WTC11 (cell line): ENCODE measurements at regions not wholly inside any gene's neighbourhood (a gene's known extent, or its start where the extent isn't known, plus 50 kb on each side); places are given as distances from the start of the nearest gene placed in this dataset.

Source experiments
- ATAC-seq: fragments of 200-7000 bp; cut with Tn5 transposase; 2 replicates; pipeline ENCODE4 v1.10.0; 2021; ENCODE audit warnings: mild to moderate bottlenecking, moderate library complexity
- CTCF ChIA-PET: fragments of 300-600 bp; sonication (Branson Sonifier 250); formaldehyde crosslinking; loops from one replicate; lab custom pipeline; 2021; ENCODE audit warnings: antibody characterized with exemption; lab: Charles Lee
- POLR2A ChIA-PET: fragments of 350-600 bp; sonication (Branson Sonifier 250); formaldehyde crosslinking; loops from one replicate; lab custom pipeline; 2021; ENCODE audit warnings: antibody characterized with exemption; lab: Charles Lee
- DNase-seq: peaks from one replicate; pipeline ENCODE4 v3.0.0; 2021; ENCODE audit warnings: low spot score
- H3K27ac Mint-ChIP-seq: 2 replicates; pipeline ENCODE4 v1.8.0; 2021; ENCODE audit warnings: mixed read lengths
- H3K27me3 Mint-ChIP-seq: 2 replicates; pipeline ENCODE4 v1.8.0; 2021; ENCODE audit warnings: low read depth, mild to moderate bottlenecking, moderate library complexity, mixed read lengths
- H3K36me3 Mint-ChIP-seq: 2 replicates; pipeline ENCODE4 v1.8.0; 2021; ENCODE audit warnings: mixed read lengths
- H3K4me1 Mint-ChIP-seq: 2 replicates; pipeline ENCODE4 v1.8.0; 2022; ENCODE audit warnings: mixed read lengths
- H3K4me3 Mint-ChIP-seq: 2 replicates; pipeline ENCODE4 v1.8.0; 2021; ENCODE audit warnings: mild to moderate bottlenecking, moderate library complexity, mixed read lengths
- H3K9me3 Mint-ChIP-seq: 2 replicates; pipeline ENCODE4 v1.8.0; 2021; ENCODE audit warnings: mixed read lengths
- CREM ChIP-seq: sonication (generic); formaldehyde crosslinking; IDR thresholded peaks from 2 replicates; pipeline ENCODE4 v1.8.1; 2022; ENCODE audit warnings: mild to moderate bottlenecking, missing genetic modification reagents, moderate library complexity
- FOXJ3 ChIP-seq: sonication (generic); formaldehyde crosslinking; IDR thresholded peaks from 2 replicates; pipeline ENCODE4 v1.9.0; 2021; ENCODE audit warnings: missing genetic modification reagents, mild to moderate bottlenecking, borderline replicate concordance
- HMGA2 ChIP-seq: fragments of 250-450 bp; sonication (Bioruptor Pico); IDR thresholded peaks from 2 replicates; pipeline ENCODE4 v1.4.0; 2021; ENCODE audit warnings: mild to moderate bottlenecking, moderate library complexity
- NFATC4 ChIP-seq: fragments of 250-450 bp; sonication (Bioruptor Pico); IDR thresholded peaks from 2 replicates; pipeline ENCODE4 v1.9.0; 2021; ENCODE audit warnings: mild to moderate bottlenecking
- NR2C2 ChIP-seq: sonication (generic); formaldehyde crosslinking; IDR thresholded peaks from 2 replicates; pipeline ENCODE4 v1.8.0; 2022; ENCODE audit warnings: mild to moderate bottlenecking, missing genetic modification reagents
- PRRX2 ChIP-seq: fragments of 250-450 bp; sonication (Bioruptor Pico); IDR thresholded peaks from 2 replicates; pipeline ENCODE4 v1.8.0; 2021; ENCODE audit warnings: mild to moderate bottlenecking
- SP1 ChIP-seq: sonication (generic); formaldehyde crosslinking; conservative IDR thresholded peaks from 2 replicates; pipeline ENCODE4 v1.8.1; 2022; ENCODE audit warnings: missing genetic modification reagents
- ZNF121 ChIP-seq: sonication (generic); formaldehyde crosslinking; IDR thresholded peaks from 2 replicates; pipeline ENCODE4 v1.8.0; 2023; ENCODE audit warnings: missing genetic modification reagents
- ZNF263 ChIP-seq: sonication (generic); formaldehyde crosslinking; IDR thresholded peaks from 2 replicates; pipeline ENCODE4 v1.8.1; 2022; ENCODE audit warnings: low read depth, mild to moderate bottlenecking, moderate library complexity, missing genetic modification reagents
- ZNF317 ChIP-seq: sonication (generic); formaldehyde crosslinking; IDR thresholded peaks from 2 replicates; pipeline ENCODE4 v1.8.1; 2023; ENCODE audit warnings: low read depth, mild to moderate bottlenecking, moderate library complexity, missing genetic modification reagents, borderline replicate concordance
- ZNF416 ChIP-seq: fragments of 250-450 bp; sonication (Bioruptor Pico); IDR thresholded peaks from 2 replicates; pipeline ENCODE4 v1.9.0; 2021; ENCODE audit warnings: mild to moderate bottlenecking, inconsistent platforms
- TF ChIP-seq, protein P1 (sequence below): sonication (generic); formaldehyde crosslinking; IDR thresholded peaks from 2 replicates; pipeline ENCODE4 v1.8.0; 2022; ENCODE audit warnings: missing genetic modification reagents
- TF ChIP-seq, protein P2 (sequence below): sonication (generic); formaldehyde crosslinking; IDR thresholded peaks from 2 replicates; pipeline ENCODE4 v1.8.0; 2023; ENCODE audit warnings: mild to moderate bottlenecking, missing genetic modification reagents
- TF ChIP-seq, protein P3 (sequence below): sonication (generic); formaldehyde crosslinking; IDR thresholded peaks from 2 replicates; pipeline ENCODE4 v1.8.1; 2022; ENCODE audit warnings: low read depth, missing genetic modification reagents, borderline replicate concordance
- TF ChIP-seq, protein P4 (sequence below): sonication (generic); formaldehyde crosslinking; IDR thresholded peaks from 2 replicates; pipeline ENCODE4 v1.8.1; 2023; ENCODE audit warnings: mild to moderate bottlenecking, missing genetic modification reagents
- TF ChIP-seq, protein P5 (sequence below): fragments of 250-450 bp; sonication (Bioruptor Pico); IDR thresholded peaks from 2 replicates; pipeline ENCODE4 v1.9.0; 2021; ENCODE audit warnings: moderate library complexity, mild to moderate bottlenecking, inconsistent platforms, borderline replicate concordance
- TF ChIP-seq, protein P6 (sequence below): sonication (generic); formaldehyde crosslinking; IDR thresholded peaks from 2 replicates; pipeline ENCODE4 v1.8.1; 2023; ENCODE audit warnings: mild to moderate bottlenecking, missing genetic modification reagents, borderline replicate concordance
- TF ChIP-seq, protein P7 (sequence below): sonication (generic); formaldehyde crosslinking; IDR thresholded peaks from 2 replicates; pipeline ENCODE4 v1.8.1; 2022; ENCODE audit warnings: mild to moderate bottlenecking, moderate library complexity, missing genetic modification reagents
- TF ChIP-seq, protein P8 (sequence below): sonication (generic); formaldehyde crosslinking; IDR thresholded peaks from 2 replicates; pipeline ENCODE4 v1.8.1; 2023; ENCODE audit warnings: mild to moderate bottlenecking, missing genetic modification reagents, moderate library complexity

DNA sequence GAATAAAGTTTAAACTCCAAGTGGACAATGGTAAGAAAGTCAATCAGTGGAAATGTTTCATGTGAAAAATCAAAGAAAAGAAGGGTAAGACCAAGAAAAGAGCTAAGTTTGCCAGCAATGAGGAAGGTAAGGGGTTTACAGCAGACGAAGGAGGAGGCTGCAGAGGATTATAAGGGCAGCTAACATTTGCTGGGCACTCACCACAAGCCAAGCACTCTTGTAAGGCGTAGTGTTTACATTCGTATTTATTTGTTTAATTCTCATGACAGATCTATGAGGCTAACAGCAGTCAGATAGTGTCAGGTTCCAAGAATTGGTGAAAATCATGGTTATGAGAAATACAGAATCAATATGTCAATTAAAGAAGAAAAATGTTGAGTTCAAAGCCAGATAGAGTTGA, 75.2 kb upstream of the NGF start:
- DNase-seq, result no peak
- ChIA-PET POLR2A (no interaction called here), CTCF (interaction anchor here (1.7 kb wide), 1 partner anchor 138 kb away, joined by 5 read pairs; no protein-coding TSS in a partner anchor)
- H3K27ac Mint-ChIP-seq, result no peak overlapping the region
- H3K27me3 Mint-ChIP-seq, result no peaks in the 10 kb centered on the region
- H3K4me1 Mint-ChIP-seq, result peaks cover 10% of the 10 kb centered on the region
- no peak for ATAC-seq
- H3K36me3 Mint-ChIP-seq, result peaks cover 6% of the 10 kb centered on the region; the same call in 1 of the 2 replicates
- TF ChIP-seq, protein P1, sequence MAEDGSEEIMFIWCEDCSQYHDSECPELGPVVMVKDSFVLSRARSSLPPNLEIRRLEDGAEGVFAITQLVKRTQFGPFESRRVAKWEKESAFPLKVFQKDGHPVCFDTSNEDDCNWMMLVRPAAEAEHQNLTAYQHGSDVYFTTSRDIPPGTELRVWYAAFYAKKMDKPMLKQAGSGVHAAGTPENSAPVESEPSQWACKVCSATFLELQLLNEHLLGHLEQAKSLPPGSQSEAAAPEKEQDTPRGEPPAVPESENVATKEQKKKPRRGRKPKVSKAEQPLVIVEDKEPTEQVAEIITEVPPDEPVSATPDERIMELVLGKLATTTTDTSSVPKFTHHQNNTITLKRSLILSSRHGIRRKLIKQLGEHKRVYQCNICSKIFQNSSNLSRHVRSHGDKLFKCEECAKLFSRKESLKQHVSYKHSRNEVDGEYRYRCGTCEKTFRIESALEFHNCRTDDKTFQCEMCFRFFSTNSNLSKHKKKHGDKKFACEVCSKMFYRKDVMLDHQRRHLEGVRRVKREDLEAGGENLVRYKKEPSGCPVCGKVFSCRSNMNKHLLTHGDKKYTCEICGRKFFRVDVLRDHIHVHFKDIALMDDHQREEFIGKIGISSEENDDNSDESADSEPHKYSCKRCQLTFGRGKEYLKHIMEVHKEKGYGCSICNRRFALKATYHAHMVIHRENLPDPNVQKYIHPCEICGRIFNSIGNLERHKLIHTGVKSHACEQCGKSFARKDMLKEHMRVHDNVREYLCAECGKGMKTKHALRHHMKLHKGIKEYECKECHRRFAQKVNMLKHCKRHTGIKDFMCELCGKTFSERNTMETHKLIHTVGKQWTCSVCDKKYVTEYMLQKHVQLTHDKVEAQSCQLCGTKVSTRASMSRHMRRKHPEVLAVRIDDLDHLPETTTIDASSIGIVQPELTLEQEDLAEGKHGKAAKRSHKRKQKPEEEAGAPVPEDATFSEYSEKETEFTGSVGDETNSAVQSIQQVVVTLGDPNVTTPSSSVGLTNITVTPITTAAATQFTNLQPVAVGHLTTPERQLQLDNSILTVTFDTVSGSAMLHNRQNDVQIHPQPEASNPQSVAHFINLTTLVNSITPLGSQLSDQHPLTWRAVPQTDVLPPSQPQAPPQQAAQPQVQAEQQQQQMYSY (CRISPR knock-in tag), result no peak
- no peak for TF ChIP-seq ZNF416 (CRISPR knock-in tag)
- TF ChIP-seq, protein P2, sequence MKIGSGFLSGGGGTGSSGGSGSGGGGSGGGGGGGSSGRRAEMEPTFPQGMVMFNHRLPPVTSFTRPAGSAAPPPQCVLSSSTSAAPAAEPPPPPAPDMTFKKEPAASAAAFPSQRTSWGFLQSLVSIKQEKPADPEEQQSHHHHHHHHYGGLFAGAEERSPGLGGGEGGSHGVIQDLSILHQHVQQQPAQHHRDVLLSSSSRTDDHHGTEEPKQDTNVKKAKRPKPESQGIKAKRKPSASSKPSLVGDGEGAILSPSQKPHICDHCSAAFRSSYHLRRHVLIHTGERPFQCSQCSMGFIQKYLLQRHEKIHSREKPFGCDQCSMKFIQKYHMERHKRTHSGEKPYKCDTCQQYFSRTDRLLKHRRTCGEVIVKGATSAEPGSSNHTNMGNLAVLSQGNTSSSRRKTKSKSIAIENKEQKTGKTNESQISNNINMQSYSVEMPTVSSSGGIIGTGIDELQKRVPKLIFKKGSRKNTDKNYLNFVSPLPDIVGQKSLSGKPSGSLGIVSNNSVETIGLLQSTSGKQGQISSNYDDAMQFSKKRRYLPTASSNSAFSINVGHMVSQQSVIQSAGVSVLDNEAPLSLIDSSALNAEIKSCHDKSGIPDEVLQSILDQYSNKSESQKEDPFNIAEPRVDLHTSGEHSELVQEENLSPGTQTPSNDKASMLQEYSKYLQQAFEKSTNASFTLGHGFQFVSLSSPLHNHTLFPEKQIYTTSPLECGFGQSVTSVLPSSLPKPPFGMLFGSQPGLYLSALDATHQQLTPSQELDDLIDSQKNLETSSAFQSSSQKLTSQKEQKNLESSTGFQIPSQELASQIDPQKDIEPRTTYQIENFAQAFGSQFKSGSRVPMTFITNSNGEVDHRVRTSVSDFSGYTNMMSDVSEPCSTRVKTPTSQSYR (CRISPR knock-in tag), result no peak
- TF ChIP-seq, protein P3, sequence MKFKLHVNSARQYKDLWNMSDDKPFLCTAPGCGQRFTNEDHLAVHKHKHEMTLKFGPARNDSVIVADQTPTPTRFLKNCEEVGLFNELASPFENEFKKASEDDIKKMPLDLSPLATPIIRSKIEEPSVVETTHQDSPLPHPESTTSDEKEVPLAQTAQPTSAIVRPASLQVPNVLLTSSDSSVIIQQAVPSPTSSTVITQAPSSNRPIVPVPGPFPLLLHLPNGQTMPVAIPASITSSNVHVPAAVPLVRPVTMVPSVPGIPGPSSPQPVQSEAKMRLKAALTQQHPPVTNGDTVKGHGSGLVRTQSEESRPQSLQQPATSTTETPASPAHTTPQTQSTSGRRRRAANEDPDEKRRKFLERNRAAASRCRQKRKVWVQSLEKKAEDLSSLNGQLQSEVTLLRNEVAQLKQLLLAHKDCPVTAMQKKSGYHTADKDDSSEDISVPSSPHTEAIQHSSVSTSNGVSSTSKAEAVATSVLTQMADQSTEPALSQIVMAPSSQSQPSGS (CRISPR knock-in tag), result no peak
- TF ChIP-seq, protein P4, sequence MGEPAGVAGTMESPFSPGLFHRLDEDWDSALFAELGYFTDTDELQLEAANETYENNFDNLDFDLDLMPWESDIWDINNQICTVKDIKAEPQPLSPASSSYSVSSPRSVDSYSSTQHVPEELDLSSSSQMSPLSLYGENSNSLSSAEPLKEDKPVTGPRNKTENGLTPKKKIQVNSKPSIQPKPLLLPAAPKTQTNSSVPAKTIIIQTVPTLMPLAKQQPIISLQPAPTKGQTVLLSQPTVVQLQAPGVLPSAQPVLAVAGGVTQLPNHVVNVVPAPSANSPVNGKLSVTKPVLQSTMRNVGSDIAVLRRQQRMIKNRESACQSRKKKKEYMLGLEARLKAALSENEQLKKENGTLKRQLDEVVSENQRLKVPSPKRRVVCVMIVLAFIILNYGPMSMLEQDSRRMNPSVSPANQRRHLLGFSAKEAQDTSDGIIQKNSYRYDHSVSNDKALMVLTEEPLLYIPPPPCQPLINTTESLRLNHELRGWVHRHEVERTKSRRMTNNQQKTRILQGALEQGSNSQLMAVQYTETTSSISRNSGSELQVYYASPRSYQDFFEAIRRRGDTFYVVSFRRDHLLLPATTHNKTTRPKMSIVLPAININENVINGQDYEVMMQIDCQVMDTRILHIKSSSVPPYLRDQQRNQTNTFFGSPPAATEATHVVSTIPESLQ (CRISPR knock-in tag), result no peak
- no peak for TF ChIP-seq HMGA2 (CRISPR knock-in tag)
- no peak for TF ChIP-seq NR2C2 (CRISPR knock-in tag)
- TF ChIP-seq ZNF317 (CRISPR knock-in tag), result no peak
- TF ChIP-seq FOXJ3 (CRISPR knock-in tag), result no peak
- TF ChIP-seq PRRX2 (CRISPR knock-in tag), result no peak
- TF ChIP-seq, protein P5, sequence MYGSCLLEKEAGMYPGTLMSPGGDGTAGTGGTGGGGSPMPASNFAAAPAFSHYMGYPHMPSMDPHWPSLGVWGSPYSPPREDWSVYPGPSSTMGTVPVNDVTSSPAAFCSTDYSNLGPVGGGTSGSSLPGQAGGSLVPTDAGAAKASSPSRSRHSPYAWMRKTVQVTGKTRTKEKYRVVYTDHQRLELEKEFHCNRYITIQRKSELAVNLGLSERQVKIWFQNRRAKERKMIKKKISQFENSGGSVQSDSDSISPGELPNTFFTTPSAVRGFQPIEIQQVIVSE, result no peak
- H3K4me3 Mint-ChIP-seq, result no peak overlapping the region
- peaks cover 16% of the 10 kb centered on the region for H3K9me3 Mint-ChIP-seq

DNA sequence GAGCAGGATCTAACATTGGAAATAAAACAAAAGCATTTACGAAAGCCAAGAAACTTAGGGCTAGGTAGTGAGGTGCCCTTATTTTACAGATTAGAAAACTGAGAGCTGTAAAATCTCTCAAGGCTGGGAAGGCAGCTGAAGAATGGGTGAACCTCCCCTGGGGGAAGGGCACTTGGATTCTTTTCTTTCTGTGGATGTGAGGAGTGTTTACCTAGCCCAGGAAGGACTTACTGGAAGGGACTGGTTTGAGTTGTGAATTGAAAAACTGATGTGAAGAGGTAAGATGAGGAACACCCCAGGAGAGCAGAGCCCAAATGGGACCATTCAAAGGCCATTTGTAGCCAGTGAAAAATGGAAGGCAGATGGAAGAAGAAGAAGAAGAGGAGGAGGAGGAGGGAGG, 74.7 kb upstream of the NGF start:
- ChIA-PET POLR2A (no interaction called here), CTCF (interaction anchor here (1.7 kb wide), 1 partner anchor 137 kb away, joined by 5 read pairs; no protein-coding TSS in a partner anchor)
- Mint-ChIP-seq H3K4me1 (peaks cover 10% of the 10 kb centered on the region), H3K36me3 (peaks cover 6% of the 10 kb centered on the region; the same call in 1 of the 2 replicates), H3K27me3 (no peaks in the 10 kb centered on the region), H3K27ac (0 out of 2 replicates have a peak overlapping the region, but pooled peaks have one; percentile 21), H3K9me3 (peaks cover 14% of the 10 kb centered on the region), H3K4me3 (no peak overlapping the region)
- DNase-seq (no peak), ATAC-seq (no peak; the same call in 1 of the 2 replicates)
- TF ChIP-seq, protein P6, sequence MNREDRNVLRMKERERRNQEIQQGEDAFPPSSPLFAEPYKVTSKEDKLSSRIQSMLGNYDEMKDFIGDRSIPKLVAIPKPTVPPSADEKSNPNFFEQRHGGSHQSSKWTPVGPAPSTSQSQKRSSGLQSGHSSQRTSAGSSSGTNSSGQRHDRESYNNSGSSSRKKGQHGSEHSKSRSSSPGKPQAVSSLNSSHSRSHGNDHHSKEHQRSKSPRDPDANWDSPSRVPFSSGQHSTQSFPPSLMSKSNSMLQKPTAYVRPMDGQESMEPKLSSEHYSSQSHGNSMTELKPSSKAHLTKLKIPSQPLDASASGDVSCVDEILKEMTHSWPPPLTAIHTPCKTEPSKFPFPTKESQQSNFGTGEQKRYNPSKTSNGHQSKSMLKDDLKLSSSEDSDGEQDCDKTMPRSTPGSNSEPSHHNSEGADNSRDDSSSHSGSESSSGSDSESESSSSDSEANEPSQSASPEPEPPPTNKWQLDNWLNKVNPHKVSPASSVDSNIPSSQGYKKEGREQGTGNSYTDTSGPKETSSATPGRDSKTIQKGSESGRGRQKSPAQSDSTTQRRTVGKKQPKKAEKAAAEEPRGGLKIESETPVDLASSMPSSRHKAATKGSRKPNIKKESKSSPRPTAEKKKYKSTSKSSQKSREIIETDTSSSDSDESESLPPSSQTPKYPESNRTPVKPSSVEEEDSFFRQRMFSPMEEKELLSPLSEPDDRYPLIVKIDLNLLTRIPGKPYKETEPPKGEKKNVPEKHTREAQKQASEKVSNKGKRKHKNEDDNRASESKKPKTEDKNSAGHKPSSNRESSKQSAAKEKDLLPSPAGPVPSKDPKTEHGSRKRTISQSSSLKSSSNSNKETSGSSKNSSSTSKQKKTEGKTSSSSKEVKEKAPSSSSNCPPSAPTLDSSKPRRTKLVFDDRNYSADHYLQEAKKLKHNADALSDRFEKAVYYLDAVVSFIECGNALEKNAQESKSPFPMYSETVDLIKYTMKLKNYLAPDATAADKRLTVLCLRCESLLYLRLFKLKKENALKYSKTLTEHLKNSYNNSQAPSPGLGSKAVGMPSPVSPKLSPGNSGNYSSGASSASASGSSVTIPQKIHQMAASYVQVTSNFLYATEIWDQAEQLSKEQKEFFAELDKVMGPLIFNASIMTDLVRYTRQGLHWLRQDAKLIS (CRISPR knock-in tag), result no peak
- no peak for TF ChIP-seq NR2C2 (CRISPR knock-in tag)
- no peak for TF ChIP-seq ZNF263 (CRISPR knock-in tag)
- TF ChIP-seq CREM (CRISPR knock-in tag), result no peak
- TF ChIP-seq SP1 (CRISPR knock-in tag), result no peak
- TF ChIP-seq ZNF121, result no peak
- TF ChIP-seq, protein P7, sequence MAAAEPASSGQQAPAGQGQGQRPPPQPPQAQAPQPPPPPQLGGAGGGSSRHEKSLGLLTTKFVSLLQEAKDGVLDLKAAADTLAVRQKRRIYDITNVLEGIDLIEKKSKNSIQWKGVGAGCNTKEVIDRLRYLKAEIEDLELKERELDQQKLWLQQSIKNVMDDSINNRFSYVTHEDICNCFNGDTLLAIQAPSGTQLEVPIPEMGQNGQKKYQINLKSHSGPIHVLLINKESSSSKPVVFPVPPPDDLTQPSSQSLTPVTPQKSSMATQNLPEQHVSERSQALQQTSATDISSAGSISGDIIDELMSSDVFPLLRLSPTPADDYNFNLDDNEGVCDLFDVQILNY, result no peak
- TF ChIP-seq, protein P8, sequence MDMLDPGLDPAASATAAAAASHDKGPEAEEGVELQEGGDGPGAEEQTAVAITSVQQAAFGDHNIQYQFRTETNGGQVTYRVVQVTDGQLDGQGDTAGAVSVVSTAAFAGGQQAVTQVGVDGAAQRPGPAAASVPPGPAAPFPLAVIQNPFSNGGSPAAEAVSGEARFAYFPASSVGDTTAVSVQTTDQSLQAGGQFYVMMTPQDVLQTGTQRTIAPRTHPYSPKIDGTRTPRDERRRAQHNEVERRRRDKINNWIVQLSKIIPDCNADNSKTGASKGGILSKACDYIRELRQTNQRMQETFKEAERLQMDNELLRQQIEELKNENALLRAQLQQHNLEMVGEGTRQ (CRISPR knock-in tag), result no peak
- no peak for TF ChIP-seq NFATC4 (CRISPR knock-in tag)
